H9 (cell line): ENCODE measurements at regions not wholly inside any gene's neighbourhood (a gene's known extent, or its start where the extent isn't known, plus 50 kb on each side); places are given as distances from the start of the nearest gene placed in this dataset.

ENCODE experiments used
- DNase-seq: peaks from one replicate; pipeline ENCODE4 v3.0.0-alpha.2; 2017
- H2AFZ ChIP-seq: one replicate; pipeline ENCODE4 v1.6.1; 2013; ENCODE audit warnings: mild to moderate bottlenecking, low read length, control low read depth, moderate library complexity
- H2AK5ac ChIP-seq: 2 replicates; pipeline ENCODE4 v1.6.1; 2013; ENCODE audit warnings: low read length, control low read depth, mixed read lengths; ENCODE audit not compliant: insufficient read length
- H2BK120ac ChIP-seq: one replicate; pipeline ENCODE4 v1.6.1; 2013; ENCODE audit warnings: low read depth, mild to moderate bottlenecking, low read length, control low read depth, inconsistent platforms; ENCODE audit not compliant: poor library complexity, severe bottlenecking
- H2BK12ac ChIP-seq: 2 replicates; pipeline ENCODE4 v1.6.1; 2013; ENCODE audit warnings: low read length, control low read depth, mixed read lengths, low read depth; ENCODE audit not compliant: insufficient read length
- H2BK15ac ChIP-seq: 2 replicates; pipeline ENCODE4 v1.6.1; 2013; ENCODE audit warnings: low read depth, low read length, control low read depth
- H2BK20ac ChIP-seq: one replicate; pipeline ENCODE4 v1.6.1; 2013; ENCODE audit warnings: low read depth, mild to moderate bottlenecking, low read length, control low read depth, inconsistent platforms; ENCODE audit not compliant: poor library complexity, severe bottlenecking
- H2BK5ac ChIP-seq: 2 replicates; pipeline ENCODE4 v1.6.1; 2013; ENCODE audit warnings: low read length, control low read depth, mixed read lengths; ENCODE audit not compliant: insufficient read length
- H3K14ac ChIP-seq: 2 replicates; pipeline ENCODE4 v1.6.1; 2013; ENCODE audit warnings: low read length, control low read depth; ENCODE audit not compliant: insufficient read depth
- H3K18ac ChIP-seq: 2 replicates; pipeline ENCODE4 v1.6.1; 2013; ENCODE audit warnings: low read depth, mild to moderate bottlenecking, mixed read lengths, low read length, control low read depth; ENCODE audit not compliant: insufficient read length
- H3K23ac ChIP-seq: 2 replicates; pipeline ENCODE4 v1.6.1; 2013; ENCODE audit warnings: low read length, control low read depth, mixed read lengths, low read depth; ENCODE audit not compliant: insufficient read length
- H3K23me2 ChIP-seq: 2 replicates; pipeline ENCODE4 v1.6.1; 2013; ENCODE audit warnings: low read depth, mild to moderate bottlenecking, mixed read lengths, low read length, control low read depth; ENCODE audit not compliant: insufficient read length, poor library complexity, severe bottlenecking
- H3K27ac ChIP-seq: 2 replicates; pipeline ENCODE4 v1.5.1; 2013; ENCODE audit warnings: low read length, control low read depth, mixed read lengths, low read depth; ENCODE audit not compliant: insufficient read length
- H3K27me3 ChIP-seq: 2 replicates; pipeline ENCODE4 v1.6.1; 2013; ENCODE audit warnings: low read length, control low read depth, inconsistent platforms; ENCODE audit not compliant: insufficient read depth
- H3K4ac ChIP-seq: 2 replicates; pipeline ENCODE4 v1.6.1; 2013; ENCODE audit warnings: low read depth, mild to moderate bottlenecking, control low read depth, inconsistent platforms, low read length, moderate library complexity
- H3K4me1 ChIP-seq: 2 replicates; pipeline ENCODE4 v1.6.1; 2013; ENCODE audit warnings: low read length, control low read depth, inconsistent platforms; ENCODE audit not compliant: insufficient read depth
- H3K4me2 ChIP-seq: 2 replicates; pipeline ENCODE4 v1.6.1; 2013; ENCODE audit warnings: low read length, control low read depth, mixed read lengths; ENCODE audit not compliant: insufficient read length, insufficient read depth
- H3K56ac ChIP-seq: 2 replicates; pipeline ENCODE4 v1.6.1; 2013; ENCODE audit warnings: low read depth, mild to moderate bottlenecking, mixed read lengths, low read length, control low read depth; ENCODE audit not compliant: insufficient read length
- H3K79me1 ChIP-seq: 2 replicates; pipeline ENCODE4 v1.6.1; 2013; ENCODE audit warnings: low read depth, mild to moderate bottlenecking, moderate library complexity, low read length, control low read depth, inconsistent platforms; ENCODE audit not compliant: insufficient read depth, poor library complexity, severe bottlenecking
- H3K79me2 ChIP-seq: 2 replicates; pipeline ENCODE4 v1.6.1; 2013; ENCODE audit warnings: low read length, control low read depth, inconsistent platforms; ENCODE audit not compliant: insufficient read depth
- H3K9ac ChIP-seq: 2 replicates; pipeline ENCODE4 v1.6.1; 2013; ENCODE audit warnings: low read length, control low read depth, mixed read lengths; ENCODE audit not compliant: insufficient read length; ENCODE audit errors: extremely low read depth
- H3K9me3 ChIP-seq: one replicate; pipeline ENCODE4 v1.6.1; 2013; ENCODE audit warnings: low read depth, low read length, inconsistent platforms; ENCODE audit not compliant: control insufficient read depth
- H3T11ph ChIP-seq: one replicate; pipeline ENCODE4 v1.6.1; 2013; ENCODE audit warnings: mild to moderate bottlenecking, low read length, control low read depth, inconsistent platforms
- H4K20me1 ChIP-seq: one replicate; pipeline ENCODE4 v1.6.1; 2013; ENCODE audit not compliant: control insufficient read depth, insufficient read length, insufficient read depth
- H4K5ac ChIP-seq: 2 replicates; pipeline ENCODE4 v1.6.1; 2013; ENCODE audit warnings: low read depth, mild to moderate bottlenecking, mixed read lengths, low read length, control low read depth; ENCODE audit not compliant: insufficient read length
- H4K8ac ChIP-seq: replicated peaks from 2 replicates; pipeline ENCODE4 v1.6.1; 2013; ENCODE audit warnings: low read length, control low read depth, mixed read lengths, low read depth; ENCODE audit not compliant: insufficient read length
- H4K91ac ChIP-seq: 2 replicates; pipeline ENCODE4 v1.6.1; 2013; ENCODE audit warnings: low read depth, mild to moderate bottlenecking, moderate library complexity, mixed read lengths, low read length, control low read depth; ENCODE audit not compliant: insufficient read length
- H3K27ac Mint-ChIP-seq, 3 experiments: 2 replicates in 2 of 3; 3 replicates in 1 of 3; pipeline ENCODE4 v1.8.0; 2020 to 2021; ENCODE audit warnings: mixed read lengths in 3 of 3, mild to moderate bottlenecking in 1 of 3, moderate library complexity in 1 of 3
- H3K27me3 Mint-ChIP-seq: 2 replicates; pipeline ENCODE4 v1.8.0; 2021; ENCODE audit warnings: low read depth, mild to moderate bottlenecking, moderate library complexity, mixed read lengths
- H3K36me3 Mint-ChIP-seq, 3 experiments: 2 replicates in 2 of 3; 3 replicates in 1 of 3; pipeline ENCODE4 v1.8.0; 2020 to 2021; ENCODE audit warnings: low read depth in 3 of 3, mixed read lengths in 3 of 3; ENCODE audit not compliant: insufficient read depth in 1 of 3
- H3K4me1 Mint-ChIP-seq, 2 experiments: 2 replicates each; pipeline ENCODE4 v1.8.0; 2020; ENCODE audit warnings: mixed read lengths in 2 of 2
- H3K4me3 Mint-ChIP-seq, 2 experiments: 2 replicates in 1 of 2; 3 replicates in 1 of 2; pipeline ENCODE4 v1.8.0; 2020 to 2021; ENCODE audit warnings: mild to moderate bottlenecking in 2 of 2, mixed read lengths in 2 of 2, moderate library complexity in 1 of 2
- H3K9me3 Mint-ChIP-seq, 2 experiments: 2 replicates in 1 of 2; 3 replicates in 1 of 2; pipeline ENCODE4 v1.8.0; 2020; ENCODE audit warnings: mild to moderate bottlenecking in 2 of 2, mixed read lengths in 2 of 2, moderate library complexity in 1 of 2
- CTCF ChIP-seq: fragments of 200-600 bp; sonication (generic); conservative IDR thresholded peaks from 3 replicates; pipeline ENCODE4 v1.8.0; 2021; ENCODE audit warnings: antibody characterized with exemption, mild to moderate bottlenecking
- WGBS: extraction: QIAGEN DNeasy Blood & Tissue Kit; methylation state at CpG from one replicate; pipeline ENCODE4 v1.1.7; 2013; ENCODE audit warnings: missing lambda C conversion rate, low lambda C conversion rate, mixed read lengths; ENCODE audit not compliant: insufficient read length; ENCODE audit errors: extremely low coverage; 5-methylcytosine and 5-hydroxymethylcytosine counted together

GRCh38 chr13:81473366-81473899, 1132.5 kb upstream of the SPRY2 start:
- H3K56ac ChIP-seq, result no peak overlapping the region
- H2BK20ac ChIP-seq, result no peak overlapping the region
- Mint-ChIP-seq H3K4me1 (no peaks in the 10 kb centered on the region), H3K27ac (no peak overlapping the region), H3K4me3 (no peak overlapping the region), H3K27me3 (no peaks in the 10 kb centered on the region), H3K36me3 (no peaks in the 10 kb centered on the region; a peak in 1 of 7 replicates), H3K9me3 (no peaks in the 10 kb centered on the region; a peak in 1 of 5 replicates)
- H4K8ac ChIP-seq, result no peak overlapping the region
- no peak for TF ChIP-seq CTCF
- no peak overlapping the region for H3K23ac ChIP-seq
- no peak overlapping the region for H3K9ac ChIP-seq
- no peaks in the 10 kb centered on the region for H3K9me3 ChIP-seq
- no peak overlapping the region for H2AK5ac ChIP-seq
- H3K18ac ChIP-seq, result no peak overlapping the region
- H3K4me2 ChIP-seq, result no peak overlapping the region
- DNase-seq, result no peak
- H2BK120ac ChIP-seq, result no peak overlapping the region
- no peak overlapping the region for H3K4ac ChIP-seq
- H2BK12ac ChIP-seq, result no peak overlapping the region
- no peaks in the 10 kb centered on the region for H3K79me1 ChIP-seq
- no peak overlapping the region for H4K91ac ChIP-seq
- no peaks in the 10 kb centered on the region for H3K27me3 ChIP-seq
- H3K4me1 ChIP-seq, result no peaks in the 10 kb centered on the region
- H2BK5ac ChIP-seq, result no peak overlapping the region
- WGBS, result no CpG with 5 or more reads among the region's 3 CpGs
- no peak overlapping the region for H3K27ac ChIP-seq
- H3K23me2 ChIP-seq, result no peaks in the 10 kb centered on the region
- H4K5ac ChIP-seq, result no peak overlapping the region
- no peaks in the 10 kb centered on the region for H4K20me1 ChIP-seq
- no peaks in the 10 kb centered on the region for H3K79me2 ChIP-seq
- no peak overlapping the region for H3T11ph ChIP-seq
- no peak overlapping the region for H3K14ac ChIP-seq
- H2BK15ac ChIP-seq, result no peak overlapping the region
- H2AFZ ChIP-seq, result no peak overlapping the region
